HEK293 (cell line): ENCODE measurements at regions not wholly inside any gene's neighbourhood (a gene's known extent, or its start where the extent isn't known, plus 50 kb on each side); places are given as distances from the start of the nearest gene placed in this dataset.

Experiments
- CTCF ChIA-PET: fragments of 350-600 bp; formaldehyde crosslinking; extraction: SDS; loops from one replicate; lab custom pipeline; 2021; ENCODE audit warnings: antibody characterized with exemption; lab: Yijun Ruan, JAX
- POLR2A ChIA-PET: fragments of 300-600 bp; formaldehyde crosslinking; extraction: SDS; loops from one replicate; lab custom pipeline; 2020; ENCODE audit warnings: antibody characterized with exemption, inconsistent platforms; lab: Yijun Ruan, JAX
- H3K27ac ChIP-seq: fragments of 200-500 bp; sonication (Bioruptor generic); 2 replicates; pipeline ENCODE4 v1.5.1; 2014; ENCODE audit warnings: low read depth, low read length, control low read depth, inconsistent platforms; ENCODE audit errors: extremely low read depth
- H3K36me3 ChIP-seq, 2 experiments: fragments of 200-500 bp in 1 of 2; sonication (Bioruptor generic) in 1 of 2; 1 replicate in 1 of 2; 2 replicates in 1 of 2; pipeline ENCODE4 v1.5.1; 2014 to 2017; ENCODE audit warnings: inconsistent platforms in 2 of 2, low read length in 2 of 2; ENCODE audit not compliant: control insufficient read depth in 2 of 2, insufficient read depth in 1 of 2
- H3K4me1 ChIP-seq: fragments of 200-500 bp; sonication (Bioruptor generic); 2 replicates; pipeline ENCODE4 v1.5.1; 2014; ENCODE audit warnings: mild to moderate bottlenecking, low read length, inconsistent platforms; ENCODE audit not compliant: control insufficient read depth, insufficient read depth
- H3K4me3 ChIP-seq: 2 replicates; pipeline ENCODE4 v1.5.1; 2011; ENCODE audit warnings: low read depth, mild to moderate bottlenecking, control low read depth, low read length, moderate library complexity
- H3K9me3 ChIP-seq: fragments of 200-500 bp; sonication (Bioruptor generic); 2 replicates; pipeline ENCODE4 v1.5.1; 2014; ENCODE audit warnings: low read depth, low read length, inconsistent platforms; ENCODE audit not compliant: control insufficient read depth, insufficient read depth
- BCL11A ChIP-seq: fragments of 450-650 bp; formaldehyde crosslinking; IDR thresholded peaks from 2 replicates; pipeline ENCODE4 v1.5.1; 2016; ENCODE audit warnings: low read depth, missing biosample characterization, missing genetic modification characterization
- FEZF1 ChIP-seq: fragments of 450-650 bp; formaldehyde crosslinking; IDR thresholded peaks from 2 replicates; pipeline ENCODE4 v1.5.1; 2016; ENCODE audit warnings: missing biosample characterization, missing genetic modification characterization
- KLF7 ChIP-seq: fragments of 450-650 bp; formaldehyde crosslinking; IDR thresholded peaks from 2 replicates; pipeline ENCODE4 v1.5.1; 2016; ENCODE audit warnings: missing biosample characterization, missing genetic modification characterization, borderline replicate concordance
- OSR2 ChIP-seq: fragments of 450-650 bp; formaldehyde crosslinking; IDR thresholded peaks from 2 replicates; pipeline ENCODE4 v1.5.1; 2016; ENCODE audit warnings: missing biosample characterization, missing genetic modification characterization
- WT1 ChIP-seq: fragments of 450-650 bp; formaldehyde crosslinking; IDR thresholded peaks from 2 replicates; pipeline ENCODE4 v1.5.1; 2016; ENCODE audit warnings: missing biosample characterization, missing genetic modification characterization
- ZNF114 ChIP-seq: fragments of 450-650 bp; formaldehyde crosslinking; IDR thresholded peaks from 2 replicates; pipeline ENCODE4 v1.5.0; 2017; ENCODE audit warnings: missing biosample characterization, missing genetic modification characterization
- ZNF169 ChIP-seq: fragments of 450-650 bp; formaldehyde crosslinking; IDR thresholded peaks from 2 replicates; pipeline ENCODE4 v1.5.1; 2016; ENCODE audit warnings: missing biosample characterization, missing genetic modification characterization
- ZNF184 ChIP-seq: fragments of 450-650 bp; IDR thresholded peaks from 2 replicates; pipeline ENCODE4 v1.5.1; 2018; ENCODE audit warnings: missing biosample characterization, mild to moderate bottlenecking, missing genetic modification characterization
- ZNF223 ChIP-seq: fragments of 450-650 bp; formaldehyde crosslinking; IDR thresholded peaks from 2 replicates; pipeline ENCODE4 v1.5.1; 2016; ENCODE audit warnings: missing biosample characterization, missing genetic modification characterization
- ZNF623 ChIP-seq: fragments of 450-650 bp; formaldehyde crosslinking; IDR thresholded peaks from 2 replicates; pipeline ENCODE4 v1.5.1; 2016; ENCODE audit warnings: missing biosample characterization, missing genetic modification characterization
- ZNF701 ChIP-seq: fragments of 450-650 bp; formaldehyde crosslinking; IDR thresholded peaks from 2 replicates; pipeline ENCODE4 v1.5.1; 2016; ENCODE audit warnings: missing biosample characterization, missing genetic modification characterization
- ZNF776 ChIP-seq: fragments of 450-650 bp; formaldehyde crosslinking; IDR thresholded peaks from 2 replicates; pipeline ENCODE4 v1.5.0; 2017; ENCODE audit warnings: missing biosample characterization, missing genetic modification characterization, borderline replicate concordance
- ZXDB ChIP-seq: fragments of 450-650 bp; formaldehyde crosslinking; IDR thresholded peaks from 2 replicates; pipeline ENCODE4 v1.5.1; 2016; ENCODE audit warnings: missing biosample characterization, missing genetic modification characterization
- TF ChIP-seq, protein P1 (sequence below): fragments of 450-650 bp; IDR thresholded peaks from 2 replicates; pipeline ENCODE4 v1.5.1; 2018; ENCODE audit warnings: missing biosample characterization, mild to moderate bottlenecking, missing genetic modification characterization
- TF ChIP-seq, protein P2 (sequence below): fragments of 450-650 bp; formaldehyde crosslinking; IDR thresholded peaks from 2 replicates; pipeline ENCODE4 v1.5.1; 2016; ENCODE audit warnings: missing biosample characterization, missing genetic modification characterization
- TF ChIP-seq, protein P3 (sequence below): fragments of 450-650 bp; formaldehyde crosslinking; IDR thresholded peaks from 2 replicates; pipeline ENCODE4 v1.5.1; 2016; ENCODE audit warnings: missing biosample characterization, missing genetic modification characterization
- TF ChIP-seq, protein P4 (sequence below): fragments of 450-650 bp; formaldehyde crosslinking; IDR thresholded peaks from 2 replicates; pipeline ENCODE4 v1.5.1; 2016; ENCODE audit warnings: missing biosample characterization, missing genetic modification characterization
- TF ChIP-seq, protein P5 (sequence below): fragments of 450-650 bp; formaldehyde crosslinking; IDR thresholded peaks from 2 replicates; pipeline ENCODE4 v1.5.1; 2016; ENCODE audit warnings: missing biosample characterization, missing genetic modification characterization, low read depth
- TF ChIP-seq, protein P6 (sequence below): fragments of 450-650 bp; formaldehyde crosslinking; IDR thresholded peaks from 2 replicates; pipeline ENCODE4 v1.5.1; 2017; ENCODE audit warnings: missing biosample characterization, missing genetic modification characterization
- TF ChIP-seq, protein P7 (sequence below): fragments of 450-650 bp; formaldehyde crosslinking; IDR thresholded peaks from 2 replicates; pipeline ENCODE4 v1.5.1; 2016; ENCODE audit warnings: missing biosample characterization, missing genetic modification characterization

DNA sequence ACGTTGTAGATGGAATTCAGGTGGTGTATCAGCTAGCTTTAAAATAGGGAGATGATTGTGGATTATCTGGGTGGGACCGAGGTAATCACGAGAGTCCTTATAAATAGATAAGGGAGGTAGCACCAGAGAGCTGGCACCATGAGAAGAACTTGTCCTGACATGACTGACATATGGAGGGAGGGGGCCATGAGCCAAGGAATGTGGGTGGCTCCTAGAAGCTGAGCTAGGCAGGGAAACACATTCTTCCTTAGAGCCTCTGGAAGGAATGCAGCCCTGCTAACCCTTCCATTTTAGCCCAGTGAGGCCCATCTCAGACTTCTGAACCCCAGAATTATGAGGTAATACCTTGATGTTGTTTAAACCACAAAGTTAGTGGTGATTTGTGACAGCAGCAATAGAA is 321.1 kb upstream of the SULF2 start (continued):
- TF ChIP-seq, protein P1, sequence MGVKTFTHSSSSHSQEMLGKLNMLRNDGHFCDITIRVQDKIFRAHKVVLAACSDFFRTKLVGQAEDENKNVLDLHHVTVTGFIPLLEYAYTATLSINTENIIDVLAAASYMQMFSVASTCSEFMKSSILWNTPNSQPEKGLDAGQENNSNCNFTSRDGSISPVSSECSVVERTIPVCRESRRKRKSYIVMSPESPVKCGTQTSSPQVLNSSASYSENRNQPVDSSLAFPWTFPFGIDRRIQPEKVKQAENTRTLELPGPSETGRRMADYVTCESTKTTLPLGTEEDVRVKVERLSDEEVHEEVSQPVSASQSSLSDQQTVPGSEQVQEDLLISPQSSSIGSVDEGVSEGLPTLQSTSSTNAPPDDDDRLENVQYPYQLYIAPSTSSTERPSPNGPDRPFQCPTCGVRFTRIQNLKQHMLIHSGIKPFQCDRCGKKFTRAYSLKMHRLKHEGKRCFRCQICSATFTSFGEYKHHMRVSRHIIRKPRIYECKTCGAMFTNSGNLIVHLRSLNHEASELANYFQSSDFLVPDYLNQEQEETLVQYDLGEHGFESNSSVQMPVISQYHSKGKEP (tag by site-specific recombination) = no peak
- TF ChIP-seq, protein P2, sequence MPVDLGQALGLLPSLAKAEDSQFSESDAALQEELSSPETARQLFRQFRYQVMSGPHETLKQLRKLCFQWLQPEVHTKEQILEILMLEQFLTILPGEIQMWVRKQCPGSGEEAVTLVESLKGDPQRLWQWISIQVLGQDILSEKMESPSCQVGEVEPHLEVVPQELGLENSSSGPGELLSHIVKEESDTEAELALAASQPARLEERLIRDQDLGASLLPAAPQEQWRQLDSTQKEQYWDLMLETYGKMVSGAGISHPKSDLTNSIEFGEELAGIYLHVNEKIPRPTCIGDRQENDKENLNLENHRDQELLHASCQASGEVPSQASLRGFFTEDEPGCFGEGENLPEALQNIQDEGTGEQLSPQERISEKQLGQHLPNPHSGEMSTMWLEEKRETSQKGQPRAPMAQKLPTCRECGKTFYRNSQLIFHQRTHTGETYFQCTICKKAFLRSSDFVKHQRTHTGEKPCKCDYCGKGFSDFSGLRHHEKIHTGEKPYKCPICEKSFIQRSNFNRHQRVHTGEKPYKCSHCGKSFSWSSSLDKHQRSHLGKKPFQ (tag by site-specific recombination) = no peak
- TF ChIP-seq, protein P3, sequence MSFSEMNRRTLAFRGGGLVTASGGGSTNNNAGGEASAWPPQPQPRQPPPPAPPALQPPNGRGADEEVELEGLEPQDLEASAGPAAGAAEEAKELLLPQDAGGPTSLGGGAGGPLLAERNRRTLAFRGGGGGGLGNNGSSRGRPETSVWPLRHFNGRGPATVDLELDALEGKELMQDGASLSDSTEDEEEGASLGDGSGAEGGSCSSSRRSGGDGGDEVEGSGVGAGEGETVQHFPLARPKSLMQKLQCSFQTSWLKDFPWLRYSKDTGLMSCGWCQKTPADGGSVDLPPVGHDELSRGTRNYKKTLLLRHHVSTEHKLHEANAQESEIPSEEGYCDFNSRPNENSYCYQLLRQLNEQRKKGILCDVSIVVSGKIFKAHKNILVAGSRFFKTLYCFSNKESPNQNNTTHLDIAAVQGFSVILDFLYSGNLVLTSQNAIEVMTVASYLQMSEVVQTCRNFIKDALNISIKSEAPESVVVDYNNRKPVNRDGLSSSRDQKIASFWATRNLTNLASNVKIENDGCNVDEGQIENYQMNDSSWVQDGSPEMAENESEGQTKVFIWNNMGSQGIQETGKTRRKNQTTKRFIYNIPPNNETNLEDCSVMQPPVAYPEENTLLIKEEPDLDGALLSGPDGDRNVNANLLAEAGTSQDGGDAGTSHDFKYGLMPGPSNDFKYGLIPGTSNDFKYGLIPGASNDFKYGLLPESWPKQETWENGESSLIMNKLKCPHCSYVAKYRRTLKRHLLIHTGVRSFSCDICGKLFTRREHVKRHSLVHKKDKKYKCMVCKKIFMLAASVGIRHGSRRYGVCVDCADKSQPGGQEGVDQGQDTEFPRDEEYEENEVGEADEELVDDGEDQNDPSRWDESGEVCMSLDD = no peak
- TF ChIP-seq OSR2 (tag by site-specific recombination) = no peak
- TF ChIP-seq ZNF776 = no peak
- no peak for TF ChIP-seq ZNF223 (tag by site-specific recombination)
- TF ChIP-seq KLF7 (tag by site-specific recombination) = no peak
- TF ChIP-seq ZNF623 = no peak
- TF ChIP-seq, protein P4, sequence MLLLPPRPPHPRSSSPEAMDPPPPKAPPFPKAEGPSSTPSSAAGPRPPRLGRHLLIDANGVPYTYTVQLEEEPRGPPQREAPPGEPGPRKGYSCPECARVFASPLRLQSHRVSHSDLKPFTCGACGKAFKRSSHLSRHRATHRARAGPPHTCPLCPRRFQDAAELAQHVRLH (tag by site-specific recombination) = no peak
- TF ChIP-seq ZXDB (tag by site-specific recombination) = no peak
- TF ChIP-seq FEZF1 (tag by site-specific recombination) = no peak
- no peak for TF ChIP-seq ZNF169 (tag by site-specific recombination)
- TF ChIP-seq, protein P5, sequence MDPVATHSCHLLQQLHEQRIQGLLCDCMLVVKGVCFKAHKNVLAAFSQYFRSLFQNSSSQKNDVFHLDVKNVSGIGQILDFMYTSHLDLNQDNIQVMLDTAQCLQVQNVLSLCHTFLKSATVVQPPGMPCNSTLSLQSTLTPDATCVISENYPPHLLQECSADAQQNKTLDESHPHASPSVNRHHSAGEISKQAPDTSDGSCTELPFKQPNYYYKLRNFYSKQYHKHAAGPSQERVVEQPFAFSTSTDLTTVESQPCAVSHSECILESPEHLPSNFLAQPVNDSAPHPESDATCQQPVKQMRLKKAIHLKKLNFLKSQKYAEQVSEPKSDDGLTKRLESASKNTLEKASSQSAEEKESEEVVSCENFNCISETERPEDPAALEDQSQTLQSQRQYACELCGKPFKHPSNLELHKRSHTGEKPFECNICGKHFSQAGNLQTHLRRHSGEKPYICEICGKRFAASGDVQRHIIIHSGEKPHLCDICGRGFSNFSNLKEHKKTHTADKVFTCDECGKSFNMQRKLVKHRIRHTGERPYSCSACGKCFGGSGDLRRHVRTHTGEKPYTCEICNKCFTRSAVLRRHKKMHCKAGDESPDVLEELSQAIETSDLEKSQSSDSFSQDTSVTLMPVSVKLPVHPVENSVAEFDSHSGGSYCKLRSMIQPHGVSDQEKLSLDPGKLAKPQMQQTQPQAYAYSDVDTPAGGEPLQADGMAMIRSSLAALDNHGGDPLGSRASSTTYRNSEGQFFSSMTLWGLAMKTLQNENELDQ (tag by site-specific recombination) = no peak

DNA sequence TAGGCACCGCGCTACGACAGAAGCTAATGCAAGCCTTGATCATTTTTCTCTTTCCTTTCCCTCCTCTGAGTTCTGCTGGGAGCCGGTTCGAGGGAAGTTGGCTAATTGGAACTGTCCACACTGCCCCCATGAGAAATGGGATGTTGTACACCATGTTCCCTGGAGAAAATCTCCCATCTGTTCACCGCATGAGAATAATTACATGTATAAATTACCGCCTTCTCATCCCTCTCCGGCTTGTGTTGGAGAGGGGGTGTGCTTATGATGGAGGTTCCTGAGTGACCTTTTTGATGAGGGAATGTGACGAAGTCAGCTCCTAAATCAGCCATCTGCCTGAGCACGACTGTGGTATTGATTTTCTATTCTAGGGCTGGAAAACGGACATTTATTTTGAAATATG is 320.2 kb upstream of the SULF2 start:
- CTCF ChIA-PET = no interaction called here
- TF ChIP-seq, protein P6, sequence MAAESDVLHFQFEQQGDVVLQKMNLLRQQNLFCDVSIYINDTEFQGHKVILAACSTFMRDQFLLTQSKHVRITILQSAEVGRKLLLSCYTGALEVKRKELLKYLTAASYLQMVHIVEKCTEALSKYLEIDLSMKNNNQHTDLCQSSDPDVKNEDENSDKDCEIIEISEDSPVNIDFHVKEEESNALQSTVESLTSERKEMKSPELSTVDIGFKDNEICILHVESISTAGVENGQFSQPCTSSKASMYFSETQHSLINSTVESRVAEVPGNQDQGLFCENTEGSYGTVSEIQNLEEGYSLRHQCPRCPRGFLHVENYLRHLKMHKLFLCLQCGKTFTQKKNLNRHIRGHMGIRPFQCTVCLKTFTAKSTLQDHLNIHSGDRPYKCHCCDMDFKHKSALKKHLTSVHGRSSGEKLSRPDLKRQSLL (tag by site-specific recombination) = no peak
- TF ChIP-seq ZNF701 (tag by site-specific recombination) (no peak), ZNF184 (tag by site-specific recombination) (no peak), WT1 (tag by site-specific recombination) (no peak), ZNF114 (tag by site-specific recombination) (no peak), BCL11A (tag by site-specific recombination) (no peak)
- TF ChIP-seq, protein P7, sequence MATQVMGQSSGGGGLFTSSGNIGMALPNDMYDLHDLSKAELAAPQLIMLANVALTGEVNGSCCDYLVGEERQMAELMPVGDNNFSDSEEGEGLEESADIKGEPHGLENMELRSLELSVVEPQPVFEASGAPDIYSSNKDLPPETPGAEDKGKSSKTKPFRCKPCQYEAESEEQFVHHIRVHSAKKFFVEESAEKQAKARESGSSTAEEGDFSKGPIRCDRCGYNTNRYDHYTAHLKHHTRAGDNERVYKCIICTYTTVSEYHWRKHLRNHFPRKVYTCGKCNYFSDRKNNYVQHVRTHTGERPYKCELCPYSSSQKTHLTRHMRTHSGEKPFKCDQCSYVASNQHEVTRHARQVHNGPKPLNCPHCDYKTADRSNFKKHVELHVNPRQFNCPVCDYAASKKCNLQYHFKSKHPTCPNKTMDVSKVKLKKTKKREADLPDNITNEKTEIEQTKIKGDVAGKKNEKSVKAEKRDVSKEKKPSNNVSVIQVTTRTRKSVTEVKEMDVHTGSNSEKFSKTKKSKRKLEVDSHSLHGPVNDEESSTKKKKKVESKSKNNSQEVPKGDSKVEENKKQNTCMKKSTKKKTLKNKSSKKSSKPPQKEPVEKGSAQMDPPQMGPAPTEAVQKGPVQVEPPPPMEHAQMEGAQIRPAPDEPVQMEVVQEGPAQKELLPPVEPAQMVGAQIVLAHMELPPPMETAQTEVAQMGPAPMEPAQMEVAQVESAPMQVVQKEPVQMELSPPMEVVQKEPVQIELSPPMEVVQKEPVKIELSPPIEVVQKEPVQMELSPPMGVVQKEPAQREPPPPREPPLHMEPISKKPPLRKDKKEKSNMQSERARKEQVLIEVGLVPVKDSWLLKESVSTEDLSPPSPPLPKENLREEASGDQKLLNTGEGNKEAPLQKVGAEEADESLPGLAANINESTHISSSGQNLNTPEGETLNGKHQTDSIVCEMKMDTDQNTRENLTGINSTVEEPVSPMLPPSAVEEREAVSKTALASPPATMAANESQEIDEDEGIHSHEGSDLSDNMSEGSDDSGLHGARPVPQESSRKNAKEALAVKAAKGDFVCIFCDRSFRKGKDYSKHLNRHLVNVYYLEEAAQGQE (tag by site-specific recombination) = no peak
- POLR2A ChIA-PET = no interaction called here
- Histone ChIP-seq H3K4me3 (no peak overlapping the region), H3K36me3 (no peaks in the 10 kb centered on the region), H3K4me1 (no peaks in the 10 kb centered on the region), H3K9me3 (no peaks in the 10 kb centered on the region), H3K27ac (no peak overlapping the region)
